ENCODE measurements at regions not wholly inside any gene's neighbourhood (a gene's known extent, or its start where the extent isn't known, plus 50 kb on each side); places are given as distances from the start of the nearest gene placed in this dataset.

DNA sequence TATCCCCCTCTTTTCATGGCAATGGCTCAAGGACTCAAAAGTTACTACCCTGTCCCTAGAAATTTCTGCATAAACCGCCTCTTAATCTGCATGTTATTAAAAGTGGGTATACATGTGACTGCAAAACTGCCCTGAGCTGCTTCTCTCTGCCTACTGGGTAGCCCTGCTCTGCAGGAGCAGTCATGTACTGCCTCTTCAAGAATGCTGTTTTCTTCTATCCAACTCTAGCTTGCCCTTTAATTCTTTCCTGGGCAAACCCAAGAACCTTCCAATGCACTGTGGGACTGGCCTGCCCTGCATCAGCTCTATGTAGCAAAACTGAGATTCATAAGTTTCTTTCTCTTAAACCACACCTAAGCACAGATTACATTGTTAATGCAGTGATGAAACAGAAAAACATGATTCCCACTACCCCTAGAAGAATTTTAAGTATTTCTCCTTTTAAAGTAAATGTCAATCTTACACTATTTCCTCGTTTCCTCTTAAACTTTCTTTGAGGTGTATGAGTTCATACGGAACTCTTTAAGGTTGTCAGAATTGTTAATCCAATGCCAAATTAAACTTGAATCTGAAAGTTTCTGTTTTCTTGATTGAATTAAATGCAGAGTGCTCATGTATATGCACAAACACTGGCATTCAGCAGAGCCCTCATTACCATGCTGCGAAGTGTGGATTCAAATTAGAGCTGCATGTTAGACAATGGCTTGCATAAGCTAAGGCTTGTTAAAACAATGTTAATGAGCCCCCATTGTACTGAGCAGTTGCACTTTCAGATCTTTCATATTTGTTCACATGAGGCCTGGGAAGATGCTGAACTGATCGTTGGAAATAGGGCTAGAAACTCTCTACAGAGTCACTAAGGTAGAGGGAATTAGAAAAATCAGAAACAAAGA, 669.9 kb upstream of the PCDH20 start:
- DNase-seq (ENCODE audit: low read depth in 2 of 2), result no peak

DNA sequence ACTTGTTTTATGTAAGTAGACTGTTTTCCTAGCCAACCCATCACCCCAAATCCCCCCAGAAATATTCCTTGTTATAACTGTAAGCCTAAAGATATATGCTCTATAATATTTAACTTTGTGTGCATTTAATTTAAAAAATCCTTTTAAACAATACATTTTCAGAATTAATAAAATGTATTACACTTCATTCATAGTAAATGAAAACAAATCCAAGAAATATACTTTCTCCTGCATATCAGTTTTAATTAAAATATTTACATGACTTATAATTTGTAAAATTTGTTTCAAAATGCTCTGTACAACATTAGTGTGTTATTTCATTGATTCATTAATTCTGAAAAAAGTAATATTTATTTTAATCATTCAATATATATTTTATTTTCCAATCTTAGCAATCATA, 669.1 kb upstream of the PCDH20 start:
- no peak for DNase-seq (ENCODE audit: low read depth in 2 of 2)

DNA sequence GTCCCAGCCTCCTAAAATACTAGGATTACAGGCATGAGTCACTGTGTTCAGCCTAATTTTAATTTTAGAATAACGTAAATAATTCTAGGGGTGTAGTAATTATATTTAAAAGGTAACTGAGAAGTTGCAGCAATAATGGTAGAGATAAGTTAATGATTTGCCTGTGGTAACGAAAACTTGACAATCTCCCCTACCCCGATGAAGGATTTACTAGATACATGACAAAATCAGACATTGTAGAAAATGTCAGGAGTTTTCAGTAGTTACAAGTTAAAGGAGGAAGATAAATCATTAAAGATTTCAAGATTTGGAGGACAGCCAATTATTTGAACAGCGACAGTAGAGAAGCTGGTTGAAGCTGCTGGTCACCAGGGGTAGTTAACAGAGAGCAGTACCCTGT, 652.2 kb upstream of the PCDH20 start:
- DNase-seq (ENCODE audit: low read depth in 2 of 2), result no peak

DNA sequence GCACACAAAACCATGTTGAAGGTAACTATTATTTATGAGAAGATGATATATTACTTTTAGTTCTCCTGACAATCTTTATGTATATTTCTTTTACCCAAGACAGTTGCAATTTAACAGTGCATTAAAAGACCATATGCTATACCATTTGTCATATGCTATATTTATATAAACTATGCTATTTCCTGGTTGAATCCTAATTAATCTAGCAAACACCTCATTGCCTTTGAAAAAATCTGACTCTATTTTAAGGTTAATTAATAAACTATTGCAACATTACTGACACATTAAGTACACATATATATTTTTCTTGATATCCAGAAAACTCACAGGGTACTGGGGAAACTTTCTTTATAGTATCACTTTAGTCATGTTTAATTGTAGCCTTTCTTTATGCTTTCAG, 649.4 kb upstream of the PCDH20 start:
- DNase-seq (ENCODE audit: low read depth in 2 of 2), result no peak

DNA sequence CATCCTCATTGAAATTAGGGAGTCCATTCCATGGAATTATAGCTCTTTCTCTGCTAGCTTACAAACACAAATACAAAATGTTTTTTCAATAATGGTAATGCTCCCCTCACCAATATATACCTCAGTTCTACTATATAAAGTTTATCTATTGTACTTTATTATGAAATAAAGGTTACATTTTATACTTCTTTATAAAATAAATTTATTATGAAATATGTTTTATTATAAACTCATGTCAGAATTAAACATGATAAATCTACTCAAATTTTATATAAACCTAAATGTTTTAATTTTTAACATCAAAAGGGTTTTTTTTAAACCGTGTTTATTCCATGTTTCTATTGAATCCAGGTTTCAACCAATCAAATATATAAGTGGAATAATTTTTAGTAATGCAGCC, 646.1 kb upstream of the PCDH20 start:
- DNase-seq (ENCODE audit: low read depth in 2 of 2), result no peak

DNA sequence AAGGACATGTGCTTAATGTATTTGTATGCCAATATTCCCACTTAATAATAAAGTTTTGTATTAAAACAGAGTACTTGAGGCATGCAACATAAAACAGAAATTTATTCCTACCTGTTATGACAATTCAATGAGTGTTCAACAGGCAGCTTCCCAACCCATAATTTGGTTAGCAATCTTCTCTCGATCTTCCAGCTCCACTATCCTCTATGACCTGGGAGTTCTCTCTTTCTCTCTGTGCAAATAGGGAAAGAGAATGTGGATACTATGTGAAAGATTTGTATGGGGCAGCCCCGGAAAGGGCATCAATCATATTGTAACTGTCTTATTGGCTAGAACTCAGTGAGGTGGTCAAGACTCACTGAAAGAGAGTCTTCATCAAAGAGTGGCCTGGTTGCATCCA, 644.9 kb upstream of the PCDH20 start:
- DNase-seq (ENCODE audit: low read depth in 2 of 2), result no peak

DNA sequence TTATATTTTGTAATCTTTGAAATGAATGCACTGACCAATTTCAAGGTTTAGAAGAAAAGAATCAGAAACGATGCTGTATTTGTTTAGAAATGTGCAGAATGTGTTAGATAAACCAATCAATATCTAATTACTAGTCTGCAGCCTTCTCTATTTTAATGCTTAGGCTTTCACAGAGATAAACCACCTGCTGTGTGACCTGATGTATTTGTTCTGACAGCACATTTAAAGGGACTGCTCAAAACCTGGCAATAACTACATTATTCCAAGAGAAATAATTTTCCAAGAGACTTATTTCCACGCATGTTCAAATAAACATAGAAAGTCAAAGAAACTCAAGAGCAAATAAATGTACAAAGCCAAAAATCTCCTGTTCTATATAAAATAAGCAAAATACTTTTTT, 641.6 kb upstream of the PCDH20 start:
- no peak for DNase-seq (ENCODE audit: low read depth in 2 of 2)

DNA sequence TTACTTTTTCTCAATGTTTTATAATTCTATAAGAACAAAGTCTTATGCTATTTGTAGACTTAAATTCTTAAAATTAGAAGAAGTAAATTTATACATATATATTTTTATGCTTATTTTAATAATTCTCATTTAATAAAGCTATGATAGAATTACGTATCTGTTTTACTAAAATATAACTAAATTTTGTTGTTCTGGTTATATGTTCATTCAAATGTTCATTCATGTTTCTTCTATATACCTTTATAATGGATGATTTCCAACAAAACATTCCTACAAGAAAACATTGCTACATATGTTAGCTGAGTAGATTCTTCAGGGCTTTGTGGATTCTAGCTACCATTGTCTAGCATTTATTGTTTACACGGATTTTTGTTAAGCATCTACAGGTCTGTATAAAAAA, 634.3 kb upstream of the PCDH20 start:
- no peak for DNase-seq (ENCODE audit: low read depth in 2 of 2)

DNA sequence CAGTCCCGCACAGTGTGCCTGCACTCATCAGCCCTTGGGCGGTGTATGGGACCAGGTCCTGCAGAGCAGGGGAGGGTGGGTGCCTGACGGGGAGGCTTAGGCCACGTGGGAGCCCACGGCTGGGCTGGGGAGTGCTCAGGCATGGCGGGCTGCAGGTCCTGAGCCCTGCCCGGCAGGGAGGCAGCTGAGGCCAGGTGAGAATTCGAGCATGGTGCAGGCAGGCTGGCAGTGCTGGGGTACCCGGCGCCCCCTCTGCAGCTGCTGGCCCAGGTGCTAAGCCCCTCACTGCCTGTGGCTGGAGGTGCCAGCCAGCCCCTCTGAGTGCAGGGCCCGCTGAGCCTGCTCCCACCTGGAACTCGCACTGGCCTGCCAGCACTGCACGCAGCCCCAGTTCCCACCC, 630.9 kb upstream of the PCDH20 start:
- DNase-seq (ENCODE audit: low read depth in 2 of 2), result no peak

DNA sequence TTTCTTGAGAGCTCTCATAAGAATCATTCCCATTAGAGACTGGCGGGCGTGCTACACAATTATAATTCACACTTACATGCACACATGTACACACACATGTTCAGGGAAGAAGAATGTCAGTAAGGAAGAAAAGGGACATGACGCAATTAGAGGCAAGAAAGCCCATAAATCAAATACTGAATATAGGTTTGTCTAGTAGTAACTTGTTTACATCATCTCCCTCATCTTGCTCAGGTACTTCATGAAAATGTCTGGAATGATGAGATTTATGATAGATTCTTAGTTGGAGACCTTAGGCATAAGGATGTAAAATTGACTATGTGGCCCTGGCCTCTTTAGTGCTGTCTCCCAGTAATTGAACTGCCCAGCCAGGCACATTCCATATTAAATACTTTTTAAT, 628.0 kb upstream of the PCDH20 start:
- no peak for DNase-seq (ENCODE audit: low read depth in 2 of 2)

DNA sequence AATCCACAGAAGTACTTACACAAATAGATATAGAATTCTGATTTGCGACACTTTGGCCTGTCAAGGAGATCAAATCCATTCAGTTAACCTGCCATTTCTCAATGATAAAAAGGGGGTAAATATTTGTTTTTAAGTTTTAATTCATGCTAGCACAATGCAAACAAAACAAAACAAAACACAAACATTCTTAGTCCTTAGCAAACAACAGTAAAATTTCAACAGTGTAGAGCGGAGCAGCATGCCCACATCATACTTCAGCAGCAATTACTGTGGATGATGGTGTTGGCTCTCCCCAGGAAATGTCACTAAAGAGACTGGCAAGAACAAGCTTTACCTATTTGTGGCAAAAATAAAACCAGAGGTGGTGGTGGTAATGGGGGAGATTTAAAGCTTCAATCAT, 625.2 kb upstream of the PCDH20 start:
- no peak for DNase-seq (ENCODE audit: low read depth in 2 of 2)

DNA sequence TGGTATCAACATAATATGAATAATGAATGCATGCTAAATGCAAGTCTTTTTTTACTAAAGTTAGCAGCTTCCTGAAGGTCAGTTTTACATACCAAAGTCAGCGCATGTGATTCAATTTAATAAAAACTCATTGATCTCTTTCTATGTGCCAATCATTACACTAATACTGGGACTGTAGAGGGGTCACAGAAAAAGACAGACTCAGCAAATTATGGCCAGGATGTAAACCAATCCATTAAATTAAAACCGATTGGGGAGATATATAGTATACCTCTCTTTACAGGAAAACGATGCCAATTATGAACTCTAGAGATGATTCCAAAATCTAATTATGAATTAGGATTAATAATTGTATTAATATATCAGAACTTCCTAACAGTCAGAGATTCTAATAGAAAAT, 624.4 kb upstream of the PCDH20 start:
- no peak for DNase-seq (ENCODE audit: low read depth in 2 of 2)

DNA sequence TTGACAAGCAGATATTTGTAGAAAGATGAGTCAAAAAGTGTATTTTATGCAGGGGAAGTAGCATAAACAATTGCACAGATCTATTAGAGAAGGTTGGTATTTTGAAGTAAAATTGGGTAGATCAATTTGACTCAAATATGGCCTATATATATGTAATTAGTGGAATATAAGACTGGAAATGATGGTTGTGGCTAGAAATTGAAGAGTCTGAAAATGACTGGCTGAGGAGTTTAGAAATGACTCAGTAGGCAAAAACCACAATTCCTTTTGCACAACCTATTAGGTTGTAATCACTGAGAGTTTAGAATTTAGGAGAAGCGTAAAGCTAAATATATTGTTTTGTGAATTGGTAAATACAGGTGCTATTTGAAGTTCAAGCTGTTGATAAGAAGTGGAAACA, 622.6 kb upstream of the PCDH20 start:
- no peak for DNase-seq (ENCODE audit: low read depth in 2 of 2)

DNA sequence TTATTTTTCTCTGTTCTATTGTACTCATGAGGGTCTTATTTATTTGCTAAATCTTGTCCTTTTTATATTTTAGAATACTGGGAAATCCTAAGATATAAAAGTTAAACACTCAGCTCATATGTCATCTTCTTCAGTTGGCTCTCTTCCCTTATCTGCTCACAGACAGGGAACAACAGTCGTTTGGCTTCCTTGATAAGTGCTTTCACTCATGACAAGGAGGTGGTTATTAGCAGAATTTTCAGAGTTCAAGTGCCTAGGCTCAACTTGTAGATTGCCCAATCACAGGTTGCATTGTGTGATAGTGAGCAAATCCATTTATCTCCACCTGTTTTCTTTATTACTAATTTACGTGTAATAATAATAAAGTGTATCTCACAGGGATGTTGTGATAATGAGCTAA, 620.3 kb upstream of the PCDH20 start:
- DNase-seq (ENCODE audit: low read depth in 2 of 2), result no peak

DNA sequence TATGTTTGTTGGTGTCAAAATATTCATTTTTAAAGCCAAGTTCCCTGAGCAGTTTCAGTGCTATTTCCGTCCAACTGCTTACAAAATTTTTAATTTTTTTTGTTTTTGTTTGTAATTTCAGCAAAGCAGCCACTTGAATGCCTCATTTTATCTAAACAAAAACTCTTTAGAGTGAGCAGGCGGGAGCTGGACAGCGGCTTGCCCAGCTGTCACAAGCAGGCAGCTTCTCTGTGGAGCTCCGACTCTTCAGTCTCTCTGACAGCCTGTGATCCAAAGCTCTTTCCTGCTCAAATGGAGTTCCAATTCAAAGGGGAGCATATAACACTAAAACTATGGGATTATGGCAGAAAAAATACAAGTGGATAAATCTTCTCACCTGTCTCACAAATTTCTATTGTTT, 618.3 kb upstream of the PCDH20 start:
- no peak for DNase-seq (ENCODE audit: low read depth in 2 of 2)

DNA sequence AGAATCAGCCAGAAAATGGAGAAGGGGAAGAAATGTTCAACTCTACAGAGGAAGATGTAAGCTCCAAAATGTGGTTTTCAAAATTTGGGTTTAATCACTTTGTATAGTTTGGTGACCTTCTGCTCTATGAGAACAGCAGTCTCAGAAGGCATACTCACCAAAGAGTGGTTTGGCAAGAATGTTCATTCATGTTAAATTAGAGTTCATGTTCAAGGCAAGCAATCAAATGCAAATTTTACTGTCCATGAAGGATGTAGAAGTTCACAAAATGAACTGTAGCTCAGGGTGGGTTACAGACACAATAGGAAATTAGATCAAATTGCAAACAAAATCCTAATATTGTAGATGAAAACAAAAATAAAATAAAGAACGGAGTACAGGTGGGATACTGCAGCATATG, 606.7 kb upstream of the PCDH20 start:
- no peak for DNase-seq (ENCODE audit: low read depth in 2 of 2)

DNA sequence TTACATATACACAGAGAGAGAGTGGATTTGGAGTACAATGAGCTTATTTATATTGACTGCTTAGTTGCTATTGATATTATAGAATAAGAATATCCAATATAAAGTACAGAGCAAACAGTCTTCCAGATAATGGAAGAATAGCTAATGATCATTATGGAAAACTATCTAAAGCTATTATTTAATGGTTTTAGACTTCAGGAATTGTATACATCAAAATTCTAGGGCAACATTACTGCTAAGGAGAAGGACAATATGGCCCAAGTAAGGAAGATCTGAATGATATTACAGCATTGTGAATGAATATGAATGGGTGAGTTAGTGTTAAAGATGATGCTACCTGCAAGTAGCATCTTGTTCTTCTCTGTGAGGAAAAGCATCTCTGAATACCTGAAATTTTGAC, 604.2 kb upstream of the PCDH20 start:
- DNase-seq (ENCODE audit: low read depth in 2 of 2), result no peak

DNA sequence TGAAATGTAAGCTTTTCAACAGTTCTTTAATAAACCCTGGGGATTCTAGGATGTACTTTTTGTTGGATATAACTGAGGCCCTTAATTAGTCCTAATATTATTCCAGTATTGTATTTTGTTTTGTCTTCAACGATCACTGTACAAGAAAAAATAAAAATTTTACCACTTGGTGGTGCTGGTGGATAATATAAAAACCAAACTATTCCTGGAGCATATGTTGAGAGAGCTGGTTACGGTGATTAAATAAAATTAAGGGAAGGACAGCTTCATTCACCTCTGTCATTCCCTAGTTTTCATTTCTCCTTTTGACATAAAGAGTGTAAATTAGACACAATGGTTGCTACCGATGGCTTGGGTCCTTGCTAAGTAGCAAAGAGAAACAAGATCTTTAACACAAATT, 598.6 kb upstream of the PCDH20 start:
- no peak for DNase-seq (ENCODE audit: low read depth in 2 of 2)

DNA sequence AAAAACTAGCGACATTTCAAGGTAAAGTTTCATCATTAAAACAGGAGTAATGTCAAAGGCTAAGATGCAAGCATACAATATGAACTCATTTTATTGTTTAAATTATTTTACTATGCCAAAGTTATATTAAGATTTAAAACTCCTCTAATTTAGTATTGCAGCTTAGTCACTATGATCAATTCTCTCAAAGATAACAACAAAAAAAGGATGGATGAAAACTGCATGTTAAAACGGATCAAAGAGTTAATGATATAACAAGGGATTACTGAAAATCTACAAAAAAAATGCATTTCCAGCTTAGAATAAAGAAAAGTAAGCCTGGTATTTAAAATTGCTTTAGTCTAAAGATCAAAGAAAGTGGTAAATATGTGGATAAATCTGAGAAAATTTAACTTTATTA, 587.8 kb upstream of the PCDH20 start:
- no peak for DNase-seq (ENCODE audit: low read depth in 2 of 2)

DNA sequence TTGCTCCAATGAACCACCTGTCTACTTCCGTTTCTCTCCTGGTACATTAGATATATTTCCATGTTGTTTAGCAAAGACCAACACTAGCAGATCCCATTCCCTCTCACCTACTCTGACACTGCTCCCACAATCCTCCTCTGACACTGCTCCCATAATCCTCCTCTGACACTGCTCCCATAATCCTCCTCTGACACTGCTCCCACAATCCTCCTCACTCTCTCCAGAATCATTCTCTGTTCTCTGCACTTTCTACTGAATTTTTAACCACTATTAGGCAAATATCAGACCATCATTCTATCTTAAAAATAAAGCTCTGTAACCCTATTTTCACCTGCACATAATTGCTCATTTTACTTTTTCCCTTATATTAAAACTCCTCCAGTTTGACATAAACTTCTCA, 578.5 kb upstream of the PCDH20 start:
- no peak for DNase-seq (ENCODE audit: low read depth in 2 of 2)

DNA sequence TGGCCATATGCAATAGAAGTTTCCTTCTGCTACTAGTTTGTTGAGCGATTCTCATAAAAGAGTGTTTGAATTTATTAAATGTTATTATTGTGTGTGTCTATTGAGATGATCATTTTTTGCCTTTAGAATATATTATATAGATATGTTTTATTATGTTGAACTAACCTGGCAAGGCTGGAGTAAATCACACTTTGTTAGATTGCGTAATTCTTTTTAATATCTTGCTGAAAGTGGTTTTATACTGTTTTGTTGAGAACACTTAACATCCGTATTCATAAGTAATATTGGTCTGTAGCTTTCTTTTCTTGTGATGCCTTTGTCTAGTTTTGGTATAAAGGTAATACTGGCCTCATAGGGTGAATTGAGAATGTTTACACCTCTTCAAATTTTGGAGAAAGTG, 574.3 kb upstream of the PCDH20 start:
- DNase-seq (ENCODE audit: low read depth in 2 of 2), result no peak

DNA sequence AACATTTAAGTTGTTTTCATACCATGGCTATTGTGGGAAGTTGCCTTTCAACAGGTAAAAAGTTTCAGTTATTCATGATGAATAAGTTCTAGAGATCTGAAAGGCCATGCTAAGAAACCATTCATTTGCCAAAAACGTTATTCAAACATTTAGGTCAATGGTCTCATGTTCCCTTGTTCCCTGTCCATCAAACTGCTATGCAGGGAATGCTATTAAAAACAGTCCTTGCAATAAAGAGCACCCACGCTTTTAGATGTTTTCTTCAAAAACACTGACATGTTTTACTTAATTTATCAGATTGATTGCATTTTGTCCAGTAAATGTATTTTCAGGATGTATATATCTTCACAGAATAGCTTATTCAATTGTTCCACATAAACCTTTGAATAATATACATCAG, 573.2 kb upstream of the PCDH20 start:
- no peak for DNase-seq (ENCODE audit: low read depth in 2 of 2)

DNA sequence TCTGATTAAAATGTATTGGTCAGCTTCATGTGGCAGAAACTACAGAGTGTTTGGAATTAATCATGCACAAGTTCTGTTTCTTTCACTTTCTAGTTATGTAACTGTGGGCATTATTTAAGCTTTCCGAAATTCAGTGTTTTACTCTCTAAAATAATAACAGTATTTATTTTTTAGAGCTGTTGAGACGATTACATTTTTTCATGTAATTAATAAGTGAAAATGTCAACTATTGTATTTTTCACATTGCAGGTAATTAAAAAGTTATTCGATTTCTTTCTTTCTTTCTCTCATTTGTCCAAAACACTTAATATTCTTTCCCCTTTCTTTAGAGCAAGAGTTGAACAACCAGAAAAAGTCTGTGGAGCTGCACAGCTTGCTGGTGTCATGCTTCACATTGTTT, 559.4 kb upstream of the PCDH20 start:
- DNase-seq (ENCODE audit: low read depth in 2 of 2), result no peak

DNA sequence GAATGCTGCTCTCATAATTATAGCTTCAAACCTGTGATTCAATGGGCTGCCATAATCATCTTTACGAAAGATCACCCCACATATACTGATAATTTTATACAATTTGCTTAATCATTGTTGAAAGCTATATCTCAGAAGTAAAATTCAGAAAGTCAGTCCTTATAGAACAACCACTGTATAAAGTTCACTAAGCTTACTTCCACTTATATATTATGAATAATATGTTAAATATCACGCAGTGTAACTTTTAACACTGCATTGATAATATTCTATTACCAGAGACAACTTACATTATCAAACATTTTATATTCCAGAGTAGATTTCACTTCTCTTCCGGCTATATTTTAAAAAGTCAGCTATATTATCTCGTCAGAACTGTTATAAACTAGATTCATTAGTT, 550.1 kb upstream of the PCDH20 start:
- no peak for DNase-seq (ENCODE audit: low read depth in 2 of 2)
